T-helper 2 cell treated with Interferon-gamma antibody and Interleukin-4, amounts not matched to agents 5 μg/mL and 100 μg/mL, for 36 hours (primary cell): ENCODE measurements at regions not wholly inside any gene's neighbourhood (a gene's known extent, or its start where the extent isn't known, plus 50 kb on each side); places are given as distances from the start of the nearest gene placed in this dataset.

ENCODE experiments used
- DNase-seq: peaks from one replicate; pipeline ENCODE4 v3.0.0; 2021; ENCODE audit warnings: low spot score
- H3K27ac Mint-ChIP-seq: one replicate; pipeline ENCODE4 v1.8.0; 2021; ENCODE audit warnings: mild to moderate bottlenecking, mixed read lengths
- H3K27me3 Mint-ChIP-seq: one replicate; pipeline ENCODE4 v1.8.0; 2021; ENCODE audit warnings: low read depth, mixed read lengths
- H3K36me3 Mint-ChIP-seq: one replicate; pipeline ENCODE4 v1.8.0; 2021; ENCODE audit warnings: low read depth, mixed read lengths
- H3K4me1 Mint-ChIP-seq: one replicate; pipeline ENCODE4 v1.8.0; 2021; ENCODE audit warnings: low read depth, mixed read lengths
- H3K4me3 Mint-ChIP-seq: one replicate; pipeline ENCODE4 v1.8.0; 2022; ENCODE audit warnings: mild to moderate bottlenecking, moderate library complexity, mixed read lengths
- H3K9me3 Mint-ChIP-seq: one replicate; pipeline ENCODE4 v1.8.0; 2021; ENCODE audit warnings: mixed read lengths

- no peaks in the 10 kb centered on the region for H3K27me3 Mint-ChIP-seq
Measured at GRCh38 chr2:234768608-234769196, 183.1 kb upstream of the SH3BP4 start.

GRCh38 chr2:234765279-234765678 is 186.5 kb upstream of the SH3BP4 start:
- no peak overlapping the region for H3K27ac Mint-ChIP-seq
- H3K36me3 Mint-ChIP-seq, result no peaks in the 10 kb centered on the region

More at GRCh38 chr2:234768608-234769196, 183.1 kb upstream of the SH3BP4 start:
- no peaks in the 10 kb centered on the region for H3K36me3 Mint-ChIP-seq
- H3K4me3 Mint-ChIP-seq, result no peak overlapping the region
- no peaks in the 10 kb centered on the region for H3K4me1 Mint-ChIP-seq
- no peak overlapping the region for H3K27ac Mint-ChIP-seq
- H3K9me3 Mint-ChIP-seq, result no peaks in the 10 kb centered on the region
- no peak for DNase-seq

GRCh38 chr2:234764372-234764771 is 187.4 kb upstream of the SH3BP4 start:
- no peaks in the 10 kb centered on the region for H3K27me3 Mint-ChIP-seq
- H3K9me3 Mint-ChIP-seq, result no peaks in the 10 kb centered on the region
- H3K27ac Mint-ChIP-seq, result no peak overlapping the region
- H3K36me3 Mint-ChIP-seq, result no peaks in the 10 kb centered on the region
- no peak for DNase-seq
- H3K4me3 Mint-ChIP-seq, result no peak overlapping the region
- H3K4me1 Mint-ChIP-seq, result no peaks in the 10 kb centered on the region

More at GRCh38 chr2:234765279-234765678, 186.5 kb upstream of the SH3BP4 start:
- Mint-ChIP-seq H3K27me3 (no peaks in the 10 kb centered on the region), H3K9me3 (no peaks in the 10 kb centered on the region), H3K4me3 (no peak overlapping the region), H3K4me1 (no peaks in the 10 kb centered on the region)
- DNase-seq, result no peak

GRCh38 chr2:234763002-234763873 is 188.6 kb upstream of the SH3BP4 start:
- Mint-ChIP-seq H3K27me3 (no peaks in the 10 kb centered on the region), H3K27ac (no peak overlapping the region), H3K36me3 (no peaks in the 10 kb centered on the region), H3K9me3 (peaks cover 3% of the 10 kb centered on the region), H3K4me1 (no peaks in the 10 kb centered on the region), H3K4me3 (no peak overlapping the region)
- no peak for DNase-seq

- Mint-ChIP-seq H3K36me3 (no peaks in the 10 kb centered on the region), H3K4me1 (no peaks in the 10 kb centered on the region), H3K27ac (no peak overlapping the region), H3K9me3 (peaks cover 4% of the 10 kb centered on the region), H3K27me3 (no peaks in the 10 kb centered on the region), H3K4me3 (no peak overlapping the region)
- DNase-seq, result no peak
Measured at GRCh38 chr2:234761910-234762309, 189.9 kb upstream of the SH3BP4 start.

GRCh38 chr2:234754126-234754525 is 197.7 kb upstream of the SH3BP4 start:
- Mint-ChIP-seq H3K4me3 (no peak overlapping the region), H3K27ac (no peak overlapping the region), H3K36me3 (no peaks in the 10 kb centered on the region), H3K4me1 (no peaks in the 10 kb centered on the region), H3K27me3 (no peaks in the 10 kb centered on the region), H3K9me3 (peaks cover 8% of the 10 kb centered on the region)
- DNase-seq, result no peak

- Mint-ChIP-seq H3K4me3 (no peak overlapping the region), H3K27me3 (no peaks in the 10 kb centered on the region), H3K4me1 (no peaks in the 10 kb centered on the region), H3K36me3 (no peaks in the 10 kb centered on the region), H3K27ac (no peak overlapping the region), H3K9me3 (peaks cover 8% of the 10 kb centered on the region)
- no peak for DNase-seq
Measured at GRCh38 chr2:234753701-234754100, 198.1 kb upstream of the SH3BP4 start.

- DNase-seq, result no peak
- Mint-ChIP-seq H3K4me3 (no peak overlapping the region), H3K9me3 (peaks cover 4% of the 10 kb centered on the region), H3K36me3 (no peaks in the 10 kb centered on the region), H3K27me3 (no peaks in the 10 kb centered on the region), H3K27ac (no peak overlapping the region), H3K4me1 (no peaks in the 10 kb centered on the region)
Measured at GRCh38 chr2:234752966-234753365, 198.9 kb upstream of the SH3BP4 start.

- Mint-ChIP-seq H3K36me3 (no peaks in the 10 kb centered on the region), H3K9me3 (peaks cover 4% of the 10 kb centered on the region), H3K27ac (no peak overlapping the region), H3K4me3 (no peak overlapping the region), H3K4me1 (no peaks in the 10 kb centered on the region), H3K27me3 (no peaks in the 10 kb centered on the region)
- no peak for DNase-seq
Measured at GRCh38 chr2:234751275-234751973, 200.4 kb upstream of the SH3BP4 start.

GRCh38 chr2:234747833-234748559 is 203.8 kb upstream of the SH3BP4 start:
- H3K4me3 Mint-ChIP-seq, result no peak overlapping the region
- no peaks in the 10 kb centered on the region for H3K36me3 Mint-ChIP-seq
- no peak overlapping the region for H3K27ac Mint-ChIP-seq
- H3K27me3 Mint-ChIP-seq, result no peaks in the 10 kb centered on the region
- no peak for DNase-seq
- H3K4me1 Mint-ChIP-seq, result no peaks in the 10 kb centered on the region
- no peaks in the 10 kb centered on the region for H3K9me3 Mint-ChIP-seq

- no peaks in the 10 kb centered on the region for H3K9me3 Mint-ChIP-seq
- no peak overlapping the region for H3K4me3 Mint-ChIP-seq
- H3K4me1 Mint-ChIP-seq, result no peaks in the 10 kb centered on the region
- DNase-seq, result no peak
- peaks cover 1% of the 10 kb centered on the region for H3K27me3 Mint-ChIP-seq
- H3K36me3 Mint-ChIP-seq, result no peaks in the 10 kb centered on the region
- H3K27ac Mint-ChIP-seq, result no peak overlapping the region
Measured at GRCh38 chr2:234747032-234747431, 204.8 kb upstream of the SH3BP4 start.

GRCh38 chr2:234745347-234745746 is 206.5 kb upstream of the SH3BP4 start:
- no peaks in the 10 kb centered on the region for H3K4me1 Mint-ChIP-seq
- DNase-seq, result no peak
- no peak overlapping the region for H3K4me3 Mint-ChIP-seq
- no peaks in the 10 kb centered on the region for H3K9me3 Mint-ChIP-seq
- H3K36me3 Mint-ChIP-seq, result no peaks in the 10 kb centered on the region
- peaks cover 2% of the 10 kb centered on the region for H3K27me3 Mint-ChIP-seq
- H3K27ac Mint-ChIP-seq, result no peak overlapping the region

- no peak for DNase-seq
- Mint-ChIP-seq H3K36me3 (no peaks in the 10 kb centered on the region), H3K4me1 (no peaks in the 10 kb centered on the region), H3K27ac (no peak overlapping the region), H3K4me3 (no peak overlapping the region), H3K27me3 (peaks cover 2% of the 10 kb centered on the region), H3K9me3 (no peaks in the 10 kb centered on the region)
Measured at GRCh38 chr2:234741976-234742375, 209.8 kb upstream of the SH3BP4 start.

- Mint-ChIP-seq H3K4me1 (no peaks in the 10 kb centered on the region), H3K9me3 (peaks cover 5% of the 10 kb centered on the region), H3K27me3 (peaks cover 2% of the 10 kb centered on the region)
Measured at GRCh38 chr2:234739061-234739460, 212.8 kb upstream of the SH3BP4 start.

More at GRCh38 chr2:234739061-234739460, 212.8 kb upstream of the SH3BP4 start:
- Mint-ChIP-seq H3K36me3 (no peaks in the 10 kb centered on the region), H3K4me3 (no peak overlapping the region), H3K27ac (no peak overlapping the region)
- DNase-seq, result no peak
